Activated B cell treated with CpG ODN at 0.5 μM for 24 hours (primary cell): ENCODE measurements at regions not wholly inside any gene's neighbourhood (a gene's known extent, or its start where the extent isn't known, plus 50 kb on each side); places are given as distances from the start of the nearest gene placed in this dataset.

ENCODE experiments used
- ATAC-seq: fragments of 200-7000 bp; cut with Tn5 transposase; one replicate; pipeline ENCODE4 v1.10.0; 2021; ENCODE audit warnings: low read depth, mild to moderate bottlenecking, moderate library complexity
- CTCF ChIA-PET: fragments of 350-600 bp; sonication (Branson Sonifier 250); formaldehyde crosslinking; loops from one replicate; lab custom pipeline; 2021; ENCODE audit warnings: antibody characterized with exemption; lab: Charles Lee
- POLR2A ChIA-PET: fragments of 350-600 bp; sonication (Branson Sonifier 250); formaldehyde crosslinking; loops from one replicate; lab custom pipeline; 2021; ENCODE audit warnings: antibody characterized with exemption; lab: Charles Lee
- DNase-seq: peaks from one replicate; pipeline ENCODE4 v3.0.0; 2022
- H3K27ac Mint-ChIP-seq: one replicate; pipeline ENCODE4 v1.8.0; 2020; ENCODE audit warnings: mixed read lengths
- H3K27me3 Mint-ChIP-seq: one replicate; pipeline ENCODE4 v1.8.0; 2021; ENCODE audit warnings: mixed read lengths
- H3K36me3 Mint-ChIP-seq: one replicate; pipeline ENCODE4 v1.8.0; 2021; ENCODE audit warnings: low read depth, mixed read lengths
- H3K4me1 Mint-ChIP-seq: one replicate; pipeline ENCODE4 v1.8.0; 2021; ENCODE audit warnings: mixed read lengths
- H3K4me3 Mint-ChIP-seq: one replicate; pipeline ENCODE4 v1.8.0; 2020; ENCODE audit warnings: mild to moderate bottlenecking, mixed read lengths
- H3K9me3 Mint-ChIP-seq: one replicate; pipeline ENCODE4 v1.8.0; 2020; ENCODE audit warnings: mixed read lengths
- CTCF ChIP-seq: fragments of 200-600 bp; IDR thresholded peaks from one replicate; pipeline ENCODE4 v1.8.0; 2022; ENCODE audit warnings: antibody characterized with exemption, mild to moderate bottlenecking
- intact Hi-C: fragments of 100-400 bp; cut with micrococcal nuclease; formaldehyde crosslinking; loops from one replicate; pipeline ENCODE4 v1.15.1; 2024

GRCh38 chr3:112412494-112412893 lies 79.5 kb downstream of the CD200 start:
- intact Hi-C loops = no loop called here
- H3K4me3 Mint-ChIP-seq = peak overlapping the region; percentile 55
- ATAC-seq = no peak
- H3K27me3 Mint-ChIP-seq = no peaks in the 10 kb centered on the region
- peaks cover 38% of the 10 kb centered on the region for H3K4me1 Mint-ChIP-seq
- peaks cover 2% of the 10 kb centered on the region for H3K9me3 Mint-ChIP-seq
- peaks cover 4% of the 10 kb centered on the region for H3K36me3 Mint-ChIP-seq
- no peak for TF ChIP-seq CTCF
- ChIA-PET POLR2A (no interaction called here), CTCF (no interaction called here)
- no peak for DNase-seq
- H3K27ac Mint-ChIP-seq = peak overlapping the region; percentile 74

- POLR2A ChIA-PET = no interaction called here
- H3K36me3 Mint-ChIP-seq = peaks cover 4% of the 10 kb centered on the region
- peak overlapping the region; percentile 65 for H3K27ac Mint-ChIP-seq
- TF ChIP-seq CTCF = no peak
- H3K4me1 Mint-ChIP-seq = peaks cover 32% of the 10 kb centered on the region
- CTCF ChIA-PET = no interaction called here
- DNase-seq (no peak), ATAC-seq (no peak)
- H3K4me3 Mint-ChIP-seq = peak overlapping the region; percentile 55
- intact Hi-C loops = no loop called here
- H3K27me3 Mint-ChIP-seq = no peaks in the 10 kb centered on the region
- peaks cover 2% of the 10 kb centered on the region for H3K9me3 Mint-ChIP-seq
Measured at GRCh38 chr3:112413074-112413473, 80.1 kb downstream of the CD200 start.

GRCh38 chr3:112413722-112414121 lies 80.8 kb downstream of the CD200 start:
- Mint-ChIP-seq H3K27ac (peak overlapping the region; percentile 27), H3K4me1 (peaks cover 30% of the 10 kb centered on the region), H3K36me3 (peaks cover 4% of the 10 kb centered on the region), H3K9me3 (peaks cover 2% of the 10 kb centered on the region), H3K4me3 (no peak overlapping the region), H3K27me3 (no peaks in the 10 kb centered on the region)
- CTCF ChIA-PET = no interaction called here
- POLR2A ChIA-PET = no interaction called here
- intact Hi-C loops = no loop called here
- no peak for ATAC-seq
- no peak for TF ChIP-seq CTCF
- no peak for DNase-seq
